Activated T-helper 17 cell treated with anti-CD3 and anti-CD28 coated beads, Interleukin-2, amount 50 U/mL, for 72 hours (primary cell): ENCODE measurements at regions not wholly inside any gene's neighbourhood (a gene's known extent, or its start where the extent isn't known, plus 50 kb on each side); places are given as distances from the start of the nearest gene placed in this dataset.

Experiments used
- ATAC-seq: fragments of 150-1000 bp; cut with Tn5 transposase; replicated peaks from 2 replicates; pipeline ENCODE4 v1.10.0; 2021; ENCODE audit warnings: mild to moderate bottlenecking, moderate library complexity
- H3K27ac Mint-ChIP-seq: one replicate; pipeline ENCODE4 v1.8.0; 2022; ENCODE audit warnings: mixed read lengths
- H3K27me3 Mint-ChIP-seq: one replicate; pipeline ENCODE4 v1.8.0; 2022; ENCODE audit warnings: mixed read lengths
- H3K36me3 Mint-ChIP-seq: one replicate; pipeline ENCODE4 v1.8.0; 2022; ENCODE audit warnings: low read depth, mild to moderate bottlenecking, mixed read lengths
- H3K4me1 Mint-ChIP-seq: one replicate; pipeline ENCODE4 v1.8.0; 2022; ENCODE audit warnings: mixed read lengths
- H3K4me3 Mint-ChIP-seq: one replicate; pipeline ENCODE4 v1.8.0; 2022; ENCODE audit warnings: mild to moderate bottlenecking, mixed read lengths
- H3K9me3 Mint-ChIP-seq: one replicate; pipeline ENCODE4 v1.8.0; 2022; ENCODE audit warnings: mixed read lengths

DNA sequence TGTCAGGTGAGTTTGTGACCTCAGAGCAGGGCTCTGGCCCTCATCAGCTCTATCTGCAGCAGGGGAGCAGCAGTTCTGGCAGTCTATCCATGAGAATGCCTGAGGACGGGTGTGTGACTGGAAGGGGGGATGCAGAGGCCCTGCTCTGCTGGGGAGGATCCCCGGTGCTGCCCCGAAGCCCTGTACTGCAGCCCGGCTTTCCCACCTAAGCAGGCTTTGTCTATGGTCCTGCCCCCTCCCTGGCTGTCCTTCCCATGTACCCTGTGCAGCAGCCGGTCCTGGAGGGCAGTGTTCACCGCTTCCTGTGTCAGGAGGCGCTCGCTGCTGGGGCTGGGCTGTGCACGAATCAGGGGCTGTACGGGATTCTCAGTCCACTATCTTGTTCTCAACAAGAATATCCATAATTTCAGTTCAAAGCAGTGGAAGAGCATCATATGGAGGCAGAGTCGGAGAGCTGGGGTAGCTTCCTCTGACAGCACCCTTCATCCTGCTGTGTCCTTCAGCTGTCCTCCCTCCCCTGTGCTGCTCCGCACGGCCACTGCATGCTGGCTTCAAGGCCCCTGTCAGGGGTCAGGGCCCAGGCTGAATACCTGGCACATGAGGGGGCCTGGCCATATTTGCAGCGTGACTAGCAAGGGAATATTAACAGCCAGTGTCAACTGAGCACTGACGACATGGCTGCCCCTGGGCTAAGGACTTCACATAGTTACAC is 125.2 kb downstream of the CTTN start:
- no peaks in the 10 kb centered on the region for H3K9me3 Mint-ChIP-seq
- H3K4me1 Mint-ChIP-seq: no peaks in the 10 kb centered on the region
- H3K4me3 Mint-ChIP-seq: no peak overlapping the region
- ATAC-seq: no peak
- H3K27ac Mint-ChIP-seq: no peak overlapping the region
- peaks cover 15% of the 10 kb centered on the region for H3K27me3 Mint-ChIP-seq
- H3K36me3 Mint-ChIP-seq: no peaks in the 10 kb centered on the region

DNA sequence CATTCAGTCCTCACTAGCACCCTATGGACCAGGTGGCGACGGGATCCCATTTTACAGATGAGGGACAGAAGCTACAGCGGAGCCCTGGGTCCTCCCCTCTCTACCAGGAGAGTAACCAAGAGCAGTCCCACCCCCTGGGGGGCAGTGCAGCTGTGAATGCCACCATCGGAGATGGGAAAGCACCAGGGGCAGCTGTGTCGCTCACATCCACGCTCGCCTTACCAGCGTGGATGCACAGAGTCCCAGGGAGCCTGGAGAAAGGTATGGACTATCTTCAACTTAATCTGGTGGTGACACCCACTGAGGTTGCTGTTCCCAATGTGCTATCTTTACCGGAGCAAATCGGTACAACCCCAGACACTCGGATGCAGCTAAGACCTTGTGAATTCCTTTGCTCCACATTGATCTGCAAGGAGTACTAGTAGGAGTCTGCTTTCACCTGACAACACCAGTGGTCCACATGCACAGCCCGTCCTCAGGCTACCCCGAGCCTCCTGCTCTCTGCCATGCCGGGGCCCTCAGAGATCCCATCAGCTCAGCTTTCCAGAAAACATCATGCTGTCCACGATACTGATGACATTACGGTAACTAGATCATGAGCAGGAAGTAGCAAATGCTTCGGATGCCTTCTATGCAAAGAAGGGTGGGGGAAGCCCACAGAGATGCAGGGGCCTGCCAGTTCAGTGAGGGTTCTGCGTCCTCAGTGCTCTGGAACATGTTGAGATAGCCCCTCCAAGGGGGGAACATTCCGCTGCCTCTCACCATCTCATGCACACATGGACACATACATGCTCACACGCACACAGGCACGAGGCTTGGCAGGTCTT is 126.0 kb downstream of the CTTN start:
- Mint-ChIP-seq H3K27ac (no peak overlapping the region), H3K4me3 (no peak overlapping the region), H3K27me3 (peaks cover 15% of the 10 kb centered on the region), H3K9me3 (no peaks in the 10 kb centered on the region), H3K36me3 (no peaks in the 10 kb centered on the region), H3K4me1 (no peaks in the 10 kb centered on the region)
- no peak for ATAC-seq

DNA sequence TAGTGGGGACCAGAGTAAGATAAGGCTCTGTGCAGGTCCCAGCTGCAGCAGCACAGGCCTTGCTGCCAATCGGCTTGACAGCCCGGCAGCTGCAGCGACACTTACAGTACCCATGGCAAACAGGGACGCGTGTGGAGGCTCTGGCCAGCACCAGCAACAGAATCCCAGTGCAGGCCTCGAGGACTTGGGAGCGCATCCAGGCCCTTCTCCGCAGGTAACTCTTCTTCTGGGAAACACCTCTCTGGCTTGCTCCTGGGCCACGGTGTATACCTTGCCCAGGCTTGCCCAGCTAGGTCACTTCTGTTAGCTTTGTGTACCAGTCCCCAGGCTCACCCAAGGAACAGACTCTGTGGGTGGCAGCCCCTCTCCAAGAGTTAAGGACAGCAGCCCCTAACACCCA is 126.7 kb downstream of the CTTN start:
- Mint-ChIP-seq H3K4me3 (no peak overlapping the region), H3K36me3 (no peaks in the 10 kb centered on the region), H3K9me3 (no peaks in the 10 kb centered on the region), H3K4me1 (no peaks in the 10 kb centered on the region), H3K27me3 (peaks cover 15% of the 10 kb centered on the region), H3K27ac (no peak overlapping the region)
- ATAC-seq: no peak

DNA sequence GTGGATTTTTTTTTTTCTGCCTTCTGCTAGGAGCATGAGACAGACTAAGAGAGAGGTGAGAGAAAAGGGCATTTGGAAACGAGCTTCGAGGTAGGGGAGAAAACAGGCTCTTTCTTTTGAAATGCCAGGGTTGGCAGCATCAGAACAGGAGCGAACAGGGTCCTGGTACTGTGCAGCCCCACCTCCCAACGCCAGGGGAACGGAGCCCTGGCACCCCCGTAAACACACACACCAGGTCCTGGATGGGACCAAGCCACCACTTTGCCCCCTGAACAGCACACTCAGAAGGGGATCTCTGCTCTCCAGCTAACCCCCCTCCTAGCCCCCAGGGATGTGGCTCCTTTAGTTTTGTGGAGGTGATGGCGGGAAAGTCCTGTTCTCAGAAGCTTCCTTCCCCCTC is 127.1 kb downstream of the CTTN start:
- ATAC-seq: no peak
- Mint-ChIP-seq H3K4me3 (no peak overlapping the region), H3K4me1 (no peaks in the 10 kb centered on the region), H3K9me3 (no peaks in the 10 kb centered on the region), H3K36me3 (no peaks in the 10 kb centered on the region), H3K27me3 (peaks cover 15% of the 10 kb centered on the region), H3K27ac (no peak overlapping the region)

DNA sequence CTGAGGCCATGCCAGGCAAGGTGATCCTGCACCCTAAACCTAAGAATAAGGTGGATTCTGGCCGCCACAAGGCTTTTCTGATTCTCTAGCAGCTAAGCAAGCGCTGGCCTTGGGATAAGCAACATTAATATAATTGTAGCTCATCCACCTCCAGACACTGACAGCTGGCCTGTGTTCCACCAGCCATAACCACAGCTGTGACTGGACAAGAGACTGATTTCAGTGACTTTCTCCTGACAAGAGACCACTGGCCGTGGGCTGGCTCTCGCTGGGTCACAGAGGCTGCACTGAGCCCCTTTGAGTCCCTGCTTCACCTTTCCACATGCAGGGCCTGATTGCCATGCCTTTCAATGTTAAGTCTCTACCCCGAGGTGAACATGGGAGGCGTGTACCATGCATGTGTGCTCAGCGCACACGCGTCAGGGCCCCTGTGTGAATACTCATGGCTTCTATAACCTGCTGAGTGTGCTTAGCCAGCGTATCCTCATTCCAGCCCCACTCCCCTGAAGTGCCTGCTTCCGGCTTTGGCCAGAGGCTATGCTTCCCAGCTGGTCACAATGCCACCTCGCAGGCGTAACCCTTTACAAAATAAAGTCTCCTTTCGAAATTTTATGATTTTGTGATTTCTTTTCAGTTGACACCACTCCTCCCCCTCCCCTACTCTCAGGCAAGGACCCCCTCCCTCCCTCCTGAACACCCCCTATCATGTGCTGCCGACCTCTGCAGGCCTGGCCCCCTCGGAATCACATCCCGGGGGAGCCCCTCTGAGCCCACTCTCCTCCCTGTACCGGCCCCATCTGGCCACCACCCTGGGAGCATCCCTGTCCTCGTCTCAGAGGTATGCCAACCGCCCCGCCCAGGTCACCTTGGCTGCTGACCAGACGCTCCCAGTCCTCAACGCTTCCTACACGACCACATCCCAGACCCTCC is 128.1 kb downstream of the CTTN start:
- H3K9me3 Mint-ChIP-seq: no peaks in the 10 kb centered on the region
- no peaks in the 10 kb centered on the region for H3K36me3 Mint-ChIP-seq
- H3K4me1 Mint-ChIP-seq: no peaks in the 10 kb centered on the region
- H3K27ac Mint-ChIP-seq: no peak overlapping the region
- no peak for ATAC-seq
- H3K4me3 Mint-ChIP-seq: no peak overlapping the region
- peaks cover 10% of the 10 kb centered on the region for H3K27me3 Mint-ChIP-seq

DNA sequence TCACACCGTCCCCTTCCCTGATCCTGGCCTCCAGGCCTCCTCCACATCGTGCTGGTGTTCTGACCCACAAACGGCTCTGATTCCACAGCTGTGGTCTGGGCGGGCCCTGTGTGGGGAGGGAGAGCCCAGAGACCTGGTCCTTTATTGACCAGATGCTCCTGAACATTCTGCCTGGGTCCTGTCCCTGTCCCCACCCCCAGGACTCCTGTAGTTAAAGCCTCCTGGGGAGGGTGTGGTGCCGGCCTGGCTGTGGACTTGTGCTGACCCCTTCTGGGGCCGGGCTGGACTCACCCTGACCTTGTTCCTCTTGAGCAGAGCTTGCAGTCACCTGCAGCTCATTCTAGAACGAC is 128.7 kb downstream of the CTTN start:
- no peaks in the 10 kb centered on the region for H3K4me1 Mint-ChIP-seq
- ATAC-seq: no peak
- H3K9me3 Mint-ChIP-seq: no peaks in the 10 kb centered on the region
- H3K36me3 Mint-ChIP-seq: no peaks in the 10 kb centered on the region
- no peak overlapping the region for H3K27ac Mint-ChIP-seq
- H3K27me3 Mint-ChIP-seq: peaks cover 6% of the 10 kb centered on the region
- no peak overlapping the region for H3K4me3 Mint-ChIP-seq

DNA sequence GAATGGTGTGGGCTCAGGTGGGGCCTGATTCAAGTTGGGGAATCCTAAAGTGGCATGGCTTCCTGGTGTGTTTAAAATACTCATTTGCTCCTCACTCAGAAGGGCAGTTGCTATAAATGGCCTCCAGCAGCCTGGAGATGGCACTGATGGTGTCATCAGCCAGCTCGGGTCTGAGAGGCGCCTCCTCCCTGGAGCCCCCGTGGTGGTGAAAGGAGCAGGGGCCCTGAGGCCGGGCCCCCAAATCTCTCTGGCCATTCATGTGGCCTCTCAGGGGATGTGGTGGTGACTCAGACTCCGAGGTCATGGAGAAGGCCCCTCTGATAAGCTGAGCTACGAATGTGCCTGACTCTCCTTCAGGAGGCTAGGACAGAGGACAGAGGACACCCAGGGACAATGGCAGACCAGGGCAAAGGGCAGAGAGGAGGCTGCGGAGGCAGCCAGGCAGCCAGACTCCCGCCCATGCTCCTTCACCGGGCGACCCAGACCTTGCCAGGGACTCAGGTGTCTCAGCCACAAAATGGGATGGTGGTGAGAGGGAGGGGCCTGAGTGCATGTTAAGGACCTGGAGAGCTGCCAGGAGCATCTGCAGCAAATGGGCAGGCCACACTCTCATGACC is 129.2 kb downstream of the CTTN start:
- H3K27ac Mint-ChIP-seq: no peak overlapping the region
- ATAC-seq: no peak
- no peaks in the 10 kb centered on the region for H3K4me1 Mint-ChIP-seq
- no peaks in the 10 kb centered on the region for H3K36me3 Mint-ChIP-seq
- H3K4me3 Mint-ChIP-seq: no peak overlapping the region
- peaks cover under 1% of the 10 kb centered on the region for H3K27me3 Mint-ChIP-seq
- H3K9me3 Mint-ChIP-seq: no peaks in the 10 kb centered on the region

DNA sequence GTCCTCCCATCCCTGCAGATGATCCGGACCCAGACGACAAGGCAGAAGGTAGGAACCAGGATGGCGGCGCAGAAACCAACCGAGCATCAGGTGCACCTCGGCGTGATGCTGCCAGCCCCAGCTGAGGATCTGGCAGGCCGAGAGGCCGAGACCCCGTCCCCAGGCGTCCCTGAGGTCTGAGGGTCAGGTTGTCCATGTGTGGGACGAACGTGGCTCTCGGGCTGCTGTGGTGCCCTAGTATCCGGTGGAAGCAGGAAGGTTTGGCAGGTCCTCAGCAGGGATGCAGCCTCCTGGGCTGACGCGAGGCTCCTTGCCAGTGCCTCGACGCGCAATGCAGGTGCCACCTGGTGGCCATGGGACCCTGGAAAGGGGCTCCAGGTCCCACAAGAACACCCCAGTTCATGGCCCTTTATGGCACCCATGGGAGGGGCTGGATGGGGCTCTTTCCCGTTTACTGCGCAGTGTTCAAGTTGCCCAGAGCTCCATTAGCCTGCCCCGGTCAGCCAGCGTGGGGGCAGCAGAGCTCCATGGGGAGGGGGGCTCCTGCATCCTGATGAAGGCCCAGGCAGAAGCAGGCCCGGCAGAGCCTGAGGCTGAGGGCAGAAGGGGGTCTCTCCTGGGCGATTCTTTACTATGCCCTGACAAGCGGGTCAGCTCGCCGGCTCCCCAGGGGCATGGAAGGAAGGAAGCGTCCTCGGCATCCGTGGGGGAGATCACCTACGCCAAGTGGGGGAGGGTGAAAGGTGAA is 129.9 kb downstream of the CTTN start:
- no peak for ATAC-seq
- Mint-ChIP-seq H3K4me1 (no peaks in the 10 kb centered on the region), H3K27me3 (no peaks in the 10 kb centered on the region), H3K27ac (no peak overlapping the region), H3K36me3 (no peaks in the 10 kb centered on the region), H3K9me3 (no peaks in the 10 kb centered on the region), H3K4me3 (no peak overlapping the region)

DNA sequence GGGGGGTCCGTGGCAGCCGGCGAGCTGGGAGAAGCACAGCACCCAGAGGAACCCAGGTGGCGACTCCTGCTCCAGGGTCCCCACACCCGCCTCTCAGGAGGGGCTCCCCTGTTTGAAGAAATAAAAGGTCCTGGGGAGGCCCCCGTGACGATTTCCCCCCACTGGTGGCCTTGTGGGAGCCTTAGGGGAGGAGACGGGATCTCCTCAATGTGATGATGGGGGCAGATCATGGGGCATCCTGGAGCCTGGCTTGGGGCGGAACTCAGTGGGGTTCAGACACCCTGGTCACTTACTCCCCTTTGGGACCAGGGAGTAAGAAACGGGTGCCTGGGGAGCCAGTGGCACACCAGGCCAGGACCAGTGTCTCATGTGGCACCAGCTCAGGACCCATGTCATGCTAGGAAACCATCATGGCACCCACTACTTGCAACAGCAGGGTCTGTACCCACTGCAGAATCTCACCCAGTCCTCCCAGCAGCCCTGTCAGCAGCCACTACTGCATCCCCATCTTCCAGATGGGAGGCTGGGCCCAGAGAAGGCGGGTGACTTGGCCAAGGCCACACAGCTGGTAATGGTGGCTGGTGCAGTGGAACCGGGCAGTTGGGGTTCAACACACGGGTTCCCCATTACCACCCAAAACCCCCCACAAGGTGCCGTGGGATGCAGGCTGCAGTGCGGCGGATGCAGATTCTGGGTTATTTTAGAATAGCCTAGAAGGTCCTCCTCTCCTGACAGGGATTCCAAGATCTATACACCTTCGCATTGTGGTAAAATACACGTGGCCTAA is 130.7 kb downstream of the CTTN start:
- no peak overlapping the region for H3K4me3 Mint-ChIP-seq

DNA sequence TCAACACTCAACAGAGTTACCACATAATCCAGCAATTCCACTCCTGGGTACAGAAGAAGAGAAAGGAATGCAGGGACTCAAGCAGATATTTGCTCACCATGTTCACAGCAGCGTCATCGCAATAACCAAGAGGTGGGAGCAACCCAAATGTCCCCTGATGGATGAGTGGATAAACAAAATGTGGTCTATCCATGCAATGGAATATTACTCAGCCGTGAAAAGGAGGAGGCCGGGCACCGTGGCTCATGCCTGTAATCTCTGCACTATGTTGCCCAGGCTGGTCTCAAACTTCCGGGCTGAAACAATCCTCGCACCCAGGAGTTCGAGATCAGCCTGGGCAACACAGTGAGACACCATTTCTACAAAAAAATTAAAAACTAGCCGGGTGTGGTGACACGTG is 131.7 kb downstream of the CTTN start:
- ATAC-seq: no peak

More for the DNA sequence above, 130.7 kb downstream of the CTTN start:
- no peaks in the 10 kb centered on the region for H3K4me1 Mint-ChIP-seq
- H3K27me3 Mint-ChIP-seq: no peaks in the 10 kb centered on the region
- no peaks in the 10 kb centered on the region for H3K36me3 Mint-ChIP-seq
- H3K27ac Mint-ChIP-seq: no peak overlapping the region
- peaks cover 4% of the 10 kb centered on the region for H3K9me3 Mint-ChIP-seq
- ATAC-seq: no peak

DNA sequence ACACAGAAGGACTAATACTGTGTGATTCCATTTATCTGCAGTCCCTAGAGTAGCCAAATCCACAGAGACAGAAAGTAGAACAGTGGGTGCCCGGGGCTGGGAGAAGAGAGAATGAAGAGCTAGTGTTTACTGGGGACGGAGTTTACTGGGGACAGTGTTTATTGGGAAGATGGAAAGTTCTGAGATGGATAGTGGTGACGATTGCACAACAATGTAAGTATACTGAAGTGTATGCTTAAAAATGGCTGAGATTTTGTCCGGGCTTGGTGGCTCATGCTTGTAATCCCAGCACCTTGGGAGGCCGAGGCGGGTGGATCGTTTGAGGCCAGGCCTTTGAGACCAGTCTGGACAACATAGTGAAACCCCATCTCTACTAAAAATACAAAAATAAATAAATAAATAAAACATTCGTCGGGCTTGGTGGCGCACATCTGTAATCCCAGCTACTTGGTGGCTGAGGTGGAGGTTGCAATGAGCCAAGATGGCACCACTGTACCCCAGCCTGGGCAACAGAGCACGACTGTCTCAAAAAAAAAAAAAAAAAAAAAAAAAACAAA is 132.4 kb downstream of the CTTN start:
- H3K4me1 Mint-ChIP-seq: peaks cover 5% of the 10 kb centered on the region
- H3K36me3 Mint-ChIP-seq: no peaks in the 10 kb centered on the region
- no peak overlapping the region for H3K4me3 Mint-ChIP-seq

More for the DNA sequence above, 131.7 kb downstream of the CTTN start:
- Mint-ChIP-seq H3K4me1 (peaks cover under 1% of the 10 kb centered on the region), H3K27me3 (peaks cover under 1% of the 10 kb centered on the region), H3K4me3 (no peak overlapping the region), H3K9me3 (peaks cover 5% of the 10 kb centered on the region), H3K36me3 (no peaks in the 10 kb centered on the region), H3K27ac (no peak overlapping the region)

DNA sequence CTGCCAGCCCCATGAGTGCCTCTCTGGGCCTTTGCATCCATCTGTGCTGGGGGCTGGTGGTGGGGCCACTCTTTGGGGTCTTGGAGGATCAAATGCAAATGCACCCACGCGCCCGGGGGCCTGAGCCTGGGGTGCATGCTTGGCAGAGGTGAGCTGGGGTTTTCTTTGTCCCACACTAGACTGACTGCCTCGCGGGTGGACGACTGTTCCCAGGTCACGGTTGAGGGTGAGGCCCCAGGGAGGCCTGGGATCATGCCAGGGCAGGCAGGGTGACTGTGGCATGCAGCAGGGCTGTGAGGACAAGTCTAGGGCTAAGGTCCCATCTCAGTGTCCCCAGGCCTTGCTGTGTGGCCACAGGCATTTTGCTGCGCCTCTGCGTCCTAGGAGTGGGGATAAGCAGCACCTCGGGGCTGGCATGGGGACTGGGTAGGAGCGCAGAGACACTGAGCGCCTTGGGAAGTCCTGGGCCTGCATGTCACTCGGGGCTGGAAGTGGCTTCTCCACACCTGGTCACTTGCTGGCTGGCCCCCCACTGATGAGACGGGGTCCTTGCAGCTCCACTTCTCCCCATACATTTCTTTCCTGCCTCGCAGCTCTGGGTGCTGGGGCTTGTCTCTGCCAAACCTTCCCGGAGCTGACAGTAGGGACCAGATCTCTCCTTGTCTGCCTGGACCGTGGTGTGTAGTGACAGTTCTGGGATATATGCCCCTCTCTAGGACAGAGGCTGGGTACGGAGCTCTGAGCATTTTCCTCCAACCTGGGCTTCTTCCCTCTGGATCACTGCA is 133.1 kb downstream of the CTTN start:
- Mint-ChIP-seq H3K9me3 (peaks cover 9% of the 10 kb centered on the region), H3K4me1 (peaks cover 5% of the 10 kb centered on the region), H3K27me3 (peaks cover 5% of the 10 kb centered on the region), H3K36me3 (no peaks in the 10 kb centered on the region), H3K4me3 (no peak overlapping the region), H3K27ac (no peak overlapping the region)
- no peak for ATAC-seq

More for the DNA sequence above, 132.4 kb downstream of the CTTN start:
- ATAC-seq: no peak
- Mint-ChIP-seq H3K9me3 (peaks cover 9% of the 10 kb centered on the region), H3K27me3 (peaks cover 5% of the 10 kb centered on the region), H3K27ac (no peak overlapping the region)
